ENCODE measurements at regions not wholly inside any gene's neighbourhood (a gene's known extent, or its start where the extent isn't known, plus 50 kb on each side); places are given as distances from the start of the nearest gene placed in this dataset.

GRCh38 chrX:10087391-10087790 lies 69.4 kb upstream of the CLCN4 start:
- no peak for TF ChIP-seq CTCF (IDR thresholded peaks at IDR 0.05; ENCODE audit: insufficient read depth, low read depth, low read length)
- H3K4me3 ChIP-seq (ENCODE audit: low read depth, low read length), result no peak overlapping the region
- no peak for DNase-seq (ENCODE audit: low read depth)

- peak; percentile 60 for DNase-seq (ENCODE audit: low read depth)
- H3K4me3 ChIP-seq (ENCODE audit: low read depth, low read length), result no peak overlapping the region
- TF ChIP-seq CTCF (IDR thresholded peaks at IDR 0.05; ENCODE audit: insufficient read depth, low read depth, low read length), result no peak
These were observed 67.4 kb upstream of the CLCN4 start for GRCh38 chrX:10089378-10089795.

- no peak overlapping the region for H3K4me3 ChIP-seq (ENCODE audit: low read depth, low read length)
- DNase-seq (ENCODE audit: low read depth), result peak; percentile 72
- TF ChIP-seq CTCF (IDR thresholded peaks at IDR 0.05; ENCODE audit: insufficient read depth, low read depth, low read length), result no peak
These were observed 66.5 kb upstream of the CLCN4 start for GRCh38 chrX:10090319-10090718.

- no peak overlapping the region for H3K4me3 ChIP-seq (ENCODE audit: low read depth, low read length)
- no peak for TF ChIP-seq CTCF (IDR thresholded peaks at IDR 0.05; ENCODE audit: insufficient read depth, low read depth, low read length)
- DNase-seq (ENCODE audit: low read depth), result no peak
These were observed 61.5 kb upstream of the CLCN4 start for GRCh38 chrX:10095246-10095645.

GRCh38 chrX:10095698-10096432 lies 60.9 kb upstream of the CLCN4 start:
- no peak for TF ChIP-seq CTCF (IDR thresholded peaks at IDR 0.05; ENCODE audit: insufficient read depth, low read depth, low read length)
- no peak overlapping the region for H3K4me3 ChIP-seq (ENCODE audit: low read depth, low read length)
- no peak for DNase-seq (ENCODE audit: low read depth)

- no peak overlapping the region for H3K4me3 ChIP-seq (ENCODE audit: low read depth, low read length)
- no peak for TF ChIP-seq CTCF (IDR thresholded peaks at IDR 0.05; ENCODE audit: insufficient read depth, low read depth, low read length)
- DNase-seq (ENCODE audit: low read depth), result peak; percentile 21
These were observed 58.5 kb upstream of the CLCN4 start for GRCh38 chrX:10098270-10098713.

- DNase-seq (ENCODE audit: low read depth), result peak; percentile 34
- no peak overlapping the region for H3K4me3 ChIP-seq (ENCODE audit: low read depth, low read length)
- TF ChIP-seq CTCF (IDR thresholded peaks at IDR 0.05; ENCODE audit: insufficient read depth, low read depth, low read length), result no peak
These were observed 57.4 kb upstream of the CLCN4 start for GRCh38 chrX:10099411-10099810.
